ACC112 (cell line): ENCODE measurements at regions not wholly inside any gene's neighbourhood (a gene's known extent, or its start where the extent isn't known, plus 50 kb on each side); places are given as distances from the start of the nearest gene placed in this dataset.

Source experiments
- H2AFZ ChIP-seq: fragments of 200-600 bp; sonication (generic); one replicate; pipeline ENCODE4 v1.6.0; 2017; ENCODE audit warnings: antibody characterized with exemption, low read length; ENCODE audit not compliant: unreplicated experiment
- H3K27ac ChIP-seq: fragments of 200-600 bp; sonication (generic); 2 replicates; pipeline ENCODE4 v1.5.1; 2014; ENCODE audit warnings: low read depth, mild to moderate bottlenecking, antibody characterized with exemption, low read length, moderate library complexity
- H3K27me3 ChIP-seq: fragments of 200-600 bp; sonication (generic); 2 replicates; pipeline ENCODE4 v1.6.1; 2014; ENCODE audit warnings: mild to moderate bottlenecking, antibody characterized with exemption, low read length, moderate library complexity, mixed read lengths; ENCODE audit not compliant: insufficient read depth
- H3K36me3 ChIP-seq: fragments of 200-600 bp; sonication (generic); 2 replicates; pipeline ENCODE4 v1.6.1; 2016; ENCODE audit warnings: mild to moderate bottlenecking, antibody characterized with exemption, low read length, moderate library complexity, mixed read lengths; ENCODE audit not compliant: insufficient read depth
- H3K4me1 ChIP-seq: fragments of 200-600 bp; sonication (generic); one replicate; pipeline ENCODE4 v1.6.1; 2016; ENCODE audit warnings: low read length, mixed read lengths; ENCODE audit not compliant: insufficient read depth, unreplicated experiment, control insufficient read depth
- H3K4me3 ChIP-seq: fragments of 200-600 bp; sonication (generic); 2 replicates; pipeline ENCODE4 v1.5.1; 2014; ENCODE audit warnings: mild to moderate bottlenecking, low read depth, low read length
- H3K79me2 ChIP-seq: fragments of 200-600 bp; sonication (generic); one replicate; pipeline ENCODE4 v1.6.0; 2016; ENCODE audit warnings: low read length; ENCODE audit not compliant: control insufficient read depth, unreplicated experiment, insufficient read depth

DNA sequence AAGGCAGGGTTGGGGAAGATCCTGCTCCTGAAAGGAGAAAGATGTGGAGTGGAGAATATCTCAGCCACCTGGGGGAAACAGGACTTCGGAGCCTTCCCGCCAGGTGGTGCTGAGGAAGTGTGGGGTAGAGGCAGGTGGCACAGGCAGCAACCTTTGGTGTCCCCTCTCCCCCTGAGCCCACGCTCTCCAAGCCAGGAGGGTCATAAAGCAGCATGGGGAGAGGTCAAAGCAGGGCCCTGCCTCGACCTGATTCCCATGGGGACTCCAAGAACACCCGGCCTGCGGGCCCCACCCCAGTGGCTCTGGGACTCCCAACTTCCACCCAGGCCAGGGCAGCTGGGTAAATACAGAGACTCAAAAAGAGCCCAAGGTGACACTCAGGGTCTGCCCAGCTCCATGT is 54.3 kb upstream of the SLC66A3 start:
- H2AFZ ChIP-seq, result no peak overlapping the region
- no peaks in the 10 kb centered on the region for H3K36me3 ChIP-seq
- H3K4me3 ChIP-seq, result no peak overlapping the region
- H3K4me1 ChIP-seq, result peaks cover 9% of the 10 kb centered on the region
- no peak overlapping the region for H3K27ac ChIP-seq
- H3K79me2 ChIP-seq, result no peaks in the 10 kb centered on the region
- peaks cover 10% of the 10 kb centered on the region; the same call in 1 of the 2 replicates for H3K27me3 ChIP-seq

DNA sequence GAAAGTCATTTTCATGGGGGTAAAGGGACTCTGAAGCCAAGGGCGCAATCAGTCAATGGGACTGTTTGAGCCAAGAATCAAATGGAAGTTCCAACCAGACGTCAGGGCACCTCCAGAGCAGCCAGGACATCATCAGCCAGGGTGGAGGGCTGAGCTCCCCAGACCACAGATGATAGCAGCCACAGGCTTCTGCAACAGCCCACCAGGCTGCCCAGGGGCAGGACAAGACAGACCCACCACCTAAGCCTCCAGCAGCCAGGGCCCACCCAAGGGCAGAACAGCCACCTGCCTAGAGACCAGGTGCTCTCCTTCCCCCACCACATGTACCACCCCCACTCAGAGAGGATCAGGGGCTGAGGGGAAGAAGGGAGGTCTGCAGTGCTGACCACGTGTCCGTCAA is 53.8 kb upstream of the SLC66A3 start:
- Histone ChIP-seq H3K4me1 (peaks cover 12% of the 10 kb centered on the region), H3K79me2 (no peaks in the 10 kb centered on the region), H3K27ac (no peak overlapping the region), H3K36me3 (no peaks in the 10 kb centered on the region), H2AFZ (no peak overlapping the region), H3K27me3 (peaks cover 10% of the 10 kb centered on the region; the same call in 1 of the 2 replicates), H3K4me3 (no peak overlapping the region)

DNA sequence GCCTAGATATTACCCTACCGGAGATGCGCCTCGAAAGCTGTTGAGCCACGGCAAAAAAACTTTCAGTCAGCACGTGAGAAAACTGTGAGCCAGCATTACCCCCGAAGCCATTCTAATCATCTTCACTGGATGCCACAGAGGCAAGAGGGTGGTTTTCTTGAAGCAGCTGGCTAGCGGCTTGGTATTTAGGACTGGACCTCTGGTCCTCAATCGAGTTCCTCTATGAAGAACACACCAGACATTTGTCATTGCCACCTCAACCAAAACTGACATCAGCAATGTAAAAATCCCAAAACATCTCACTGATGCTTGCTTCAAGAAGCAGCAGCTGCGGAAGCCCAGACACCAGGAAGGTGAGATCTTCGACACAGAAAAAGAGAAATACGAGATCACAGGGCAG is 52.8 kb upstream of the SLC66A3 start:
- Histone ChIP-seq H3K27ac (no peak overlapping the region), H3K4me1 (peaks cover 9% of the 10 kb centered on the region)

DNA sequence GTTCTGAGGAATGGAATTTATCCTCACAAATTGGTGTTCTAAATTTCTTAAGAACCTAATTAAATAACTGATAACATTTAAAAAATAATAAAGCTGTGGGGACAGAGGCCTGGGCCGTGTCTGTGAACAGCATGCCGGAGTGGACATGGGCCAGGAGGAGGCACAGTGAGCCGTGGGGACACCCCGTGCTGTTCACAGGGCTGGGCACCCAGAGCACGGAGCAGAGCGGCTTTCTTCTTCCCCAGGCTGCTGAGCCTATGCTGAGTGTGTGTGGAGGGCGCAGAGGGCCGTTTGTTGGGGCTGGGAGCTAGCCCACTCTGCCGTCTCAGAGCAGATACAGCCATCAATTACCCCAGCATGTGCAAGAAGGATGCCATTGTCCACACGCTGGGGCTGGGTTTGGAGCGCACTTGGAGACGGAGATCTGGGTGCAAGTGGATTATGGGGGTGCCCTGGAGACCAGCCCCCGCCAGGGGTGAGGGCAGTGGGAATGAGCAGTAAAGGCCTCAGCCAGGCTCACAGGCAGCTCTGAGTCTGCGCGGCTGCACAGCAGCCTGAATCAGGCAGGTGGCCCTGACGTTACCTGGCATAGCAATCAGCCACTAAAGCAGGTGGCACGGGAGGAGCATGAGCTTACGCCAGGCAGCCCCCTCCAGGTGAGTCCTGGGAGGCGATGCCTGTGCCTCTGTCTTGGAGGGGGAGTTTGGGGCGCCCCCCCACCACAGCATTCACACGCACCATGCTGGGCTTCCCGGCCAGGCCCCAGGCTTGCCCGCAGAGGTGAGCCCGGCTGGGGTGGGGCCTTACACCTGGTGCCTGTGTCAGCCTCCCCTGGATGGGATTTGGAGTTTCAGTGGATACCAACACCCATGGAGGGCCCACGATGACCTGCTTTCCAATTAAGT is 52.1 kb upstream of the SLC66A3 start:
- Histone ChIP-seq H3K27me3 (peaks cover 10% of the 10 kb centered on the region; the same call in 1 of the 2 replicates), H3K4me3 (no peak overlapping the region), H3K79me2 (no peaks in the 10 kb centered on the region), H3K27ac (no peak overlapping the region), H3K4me1 (peaks cover 6% of the 10 kb centered on the region), H3K36me3 (no peaks in the 10 kb centered on the region), H2AFZ (no peak overlapping the region)

More for the DNA sequence above, 52.8 kb upstream of the SLC66A3 start:
- no peaks in the 10 kb centered on the region for H3K36me3 ChIP-seq
- no peak overlapping the region for H2AFZ ChIP-seq
- H3K27me3 ChIP-seq, result peaks cover 10% of the 10 kb centered on the region; the same call in 1 of the 2 replicates
- no peaks in the 10 kb centered on the region for H3K79me2 ChIP-seq
- H3K4me3 ChIP-seq, result no peak overlapping the region

GRCh38 chr2:11103984-11104793 is 51.1 kb upstream of the SLC66A3 start:
- H3K27ac ChIP-seq, result no peak overlapping the region
- H2AFZ ChIP-seq, result no peak overlapping the region

GRCh38 chr2:11104794-11105660 is 50.2 kb upstream of the SLC66A3 start:
- H3K36me3 ChIP-seq, result no peaks in the 10 kb centered on the region
- H3K27me3 ChIP-seq, result peaks cover 10% of the 10 kb centered on the region; the same call in 1 of the 2 replicates
- H2AFZ ChIP-seq, result no peak overlapping the region
- H3K27ac ChIP-seq, result no peak overlapping the region
- no peak overlapping the region for H3K4me3 ChIP-seq
- peaks cover 6% of the 10 kb centered on the region for H3K4me1 ChIP-seq
- H3K79me2 ChIP-seq, result no peaks in the 10 kb centered on the region

More at GRCh38 chr2:11103984-11104793, 51.1 kb upstream of the SLC66A3 start:
- Histone ChIP-seq H3K27me3 (peaks cover 10% of the 10 kb centered on the region; the same call in 1 of the 2 replicates), H3K79me2 (no peaks in the 10 kb centered on the region), H3K4me3 (no peak overlapping the region), H3K4me1 (peaks cover 6% of the 10 kb centered on the region), H3K36me3 (no peaks in the 10 kb centered on the region)
